ENCODE measurements at regions not wholly inside any gene's neighbourhood (a gene's known extent, or its start where the extent isn't known, plus 50 kb on each side); places are given as distances from the start of the nearest gene placed in this dataset.

GRCh38 chr6:1227935-1228753, 83.8 kb upstream of the FOXQ1 start:
- TF ChIP-seq CTCF (IDR thresholded peaks at IDR 0.05; ENCODE audit: insufficient read depth, low read depth, low read length, missing control alignments) = no peak
- DNase-seq (ENCODE audit: low read depth) = peak; percentile 80
- no peak overlapping the region for H3K4me3 ChIP-seq (ENCODE audit: low read length)

DNA sequence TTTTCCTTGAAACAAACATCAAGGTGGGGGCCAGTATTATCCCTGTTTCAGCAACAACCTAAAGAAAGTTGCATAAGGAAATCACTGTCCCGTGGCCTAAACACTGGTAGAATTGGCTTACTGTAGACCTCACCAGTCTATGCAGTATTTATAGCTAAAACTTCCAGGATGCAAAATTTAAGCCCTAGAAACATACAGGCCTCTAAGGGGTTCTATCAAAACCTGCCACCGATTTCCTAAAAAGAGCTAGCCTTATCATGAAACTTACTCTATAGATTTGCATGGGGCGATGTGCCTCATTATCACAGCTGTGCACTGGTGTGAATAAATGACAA, 84.3 kb upstream of the FOXQ1 start:
- no peak overlapping the region for H3K4me3 ChIP-seq (ENCODE audit: low read length)
- TF ChIP-seq CTCF (IDR thresholded peaks at IDR 0.05; ENCODE audit: insufficient read depth, low read depth, low read length, missing control alignments) = no peak
- no peak for DNase-seq (ENCODE audit: low read depth)

DNA sequence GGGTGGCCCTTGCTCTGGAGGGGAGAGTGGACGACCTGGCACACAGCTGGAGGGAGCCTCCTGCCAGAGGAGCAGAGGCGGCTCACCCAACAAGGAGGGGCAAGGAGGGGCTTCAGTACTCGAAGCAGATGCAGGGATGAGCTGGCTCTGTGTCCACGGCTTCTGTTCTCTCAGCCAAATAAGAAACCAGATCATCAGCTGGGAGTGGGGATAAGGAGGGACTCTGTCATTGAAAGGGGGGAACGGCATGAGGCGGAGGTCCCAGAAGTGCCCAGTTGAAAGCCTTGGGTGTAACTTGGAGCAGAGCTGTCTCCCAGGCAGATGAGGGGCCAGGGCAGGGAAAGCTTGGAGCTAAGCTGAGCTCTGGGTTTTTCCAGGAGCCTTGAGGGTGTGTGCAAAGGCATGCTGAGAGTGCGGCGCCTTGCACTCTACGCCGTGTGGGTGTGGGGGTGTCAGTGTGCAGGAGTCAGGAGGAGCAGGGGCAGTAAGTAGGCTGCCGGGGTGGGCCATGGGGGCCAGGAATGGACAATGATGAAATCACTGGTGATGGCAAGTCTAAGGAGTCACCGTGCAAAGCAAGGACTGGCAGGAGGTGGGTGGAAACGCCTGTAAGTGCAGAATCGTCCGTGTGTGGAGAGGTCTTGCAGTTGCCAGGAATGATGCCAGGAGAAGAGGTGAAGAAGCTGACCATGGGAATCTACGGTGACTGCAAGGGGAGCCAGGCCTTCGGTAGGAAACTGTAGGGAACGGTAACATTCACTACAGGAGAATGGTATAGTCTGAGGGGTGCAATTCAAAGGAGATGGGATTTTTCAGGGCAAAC, 85.4 kb upstream of the FOXQ1 start:
- DNase-seq (ENCODE audit: low read depth) = no peak
- H3K4me3 ChIP-seq (ENCODE audit: low read length) = no peak overlapping the region
- no peak for TF ChIP-seq CTCF (IDR thresholded peaks at IDR 0.05; ENCODE audit: insufficient read depth, low read depth, low read length, missing control alignments)

- no peak for TF ChIP-seq CTCF (IDR thresholded peaks at IDR 0.05; ENCODE audit: insufficient read depth, low read depth, low read length, missing control alignments)
- no peak for DNase-seq (ENCODE audit: low read depth)
- H3K4me3 ChIP-seq (ENCODE audit: low read length) = no peak overlapping the region
These were observed 87.4 kb upstream of the FOXQ1 start for GRCh38 chr6:1224514-1224913.

GRCh38 chr6:1222728-1223595, 88.9 kb upstream of the FOXQ1 start:
- no peak for TF ChIP-seq CTCF (IDR thresholded peaks at IDR 0.05; ENCODE audit: insufficient read depth, low read depth, low read length, missing control alignments)
- no peak for DNase-seq (ENCODE audit: low read depth)
- no peak overlapping the region for H3K4me3 ChIP-seq (ENCODE audit: low read length)

DNA sequence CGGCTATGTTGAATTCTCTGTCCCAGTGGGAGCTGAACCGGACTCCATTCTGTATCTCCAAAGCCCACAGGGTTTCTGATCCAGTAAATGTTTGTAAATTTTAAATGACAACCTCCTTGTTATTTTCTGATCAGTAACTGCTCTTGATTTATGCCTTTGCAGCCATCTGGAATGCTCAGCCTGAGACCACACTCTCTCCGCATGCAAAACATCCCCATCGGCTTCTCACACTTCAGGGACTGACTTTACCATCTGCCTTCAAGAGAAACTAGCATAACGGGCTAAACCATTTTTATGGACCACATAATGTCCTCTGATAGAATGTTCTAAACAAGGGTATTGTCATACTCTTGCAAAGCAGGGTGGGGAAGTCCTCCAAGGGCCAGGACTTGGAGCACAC, 94.5 kb upstream of the FOXQ1 start:
- DNase-seq (ENCODE audit: low read depth) = no peak
- H3K4me3 ChIP-seq (ENCODE audit: low read length) = no peak overlapping the region
- TF ChIP-seq CTCF (IDR thresholded peaks at IDR 0.05; ENCODE audit: insufficient read depth, low read depth, low read length, missing control alignments) = no peak
